ENCODE measurements at regions not wholly inside any gene's neighbourhood (a gene's known extent, or its start where the extent isn't known, plus 50 kb on each side); places are given as distances from the start of the nearest gene placed in this dataset.

DNA sequence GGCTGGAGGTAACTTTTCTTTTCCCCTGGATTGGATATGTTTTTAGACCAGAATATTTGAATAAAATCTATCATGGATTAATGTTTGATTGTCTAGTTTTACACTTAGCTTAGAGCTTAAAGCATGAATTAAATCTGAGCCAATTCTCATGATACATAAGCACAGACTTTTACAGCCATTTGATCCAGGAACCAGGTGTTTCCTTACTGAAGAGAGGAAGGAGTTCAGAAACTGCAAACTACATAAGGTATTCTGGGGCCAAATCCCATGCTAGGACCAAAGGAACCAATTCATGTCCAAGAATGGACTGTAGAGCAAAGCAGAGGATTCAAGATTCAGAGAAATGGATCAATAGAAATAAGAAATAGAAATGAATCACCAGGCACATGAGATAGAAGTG, 360.4 kb upstream of the ZNF608 start:
- no peak for DNase-seq

DNA sequence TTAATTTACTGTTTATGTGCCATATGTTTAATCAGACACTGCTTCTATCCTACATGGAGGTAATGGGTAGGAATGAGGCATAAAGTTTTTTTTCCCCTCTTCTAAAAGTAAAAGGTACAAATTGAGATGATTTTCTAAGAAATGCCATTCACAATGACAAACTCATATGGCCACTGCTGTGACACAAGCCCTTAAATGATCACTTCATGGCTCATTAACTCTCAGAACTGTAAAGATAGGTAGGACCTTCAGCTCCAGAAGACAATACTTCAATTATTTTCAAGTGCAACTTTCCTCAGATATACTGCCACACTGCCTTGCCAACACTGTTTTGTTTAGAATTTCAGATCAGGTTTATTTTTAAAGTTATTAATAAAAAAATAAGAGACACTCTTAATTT, 362.9 kb upstream of the ZNF608 start:
- DNase-seq, result no peak

DNA sequence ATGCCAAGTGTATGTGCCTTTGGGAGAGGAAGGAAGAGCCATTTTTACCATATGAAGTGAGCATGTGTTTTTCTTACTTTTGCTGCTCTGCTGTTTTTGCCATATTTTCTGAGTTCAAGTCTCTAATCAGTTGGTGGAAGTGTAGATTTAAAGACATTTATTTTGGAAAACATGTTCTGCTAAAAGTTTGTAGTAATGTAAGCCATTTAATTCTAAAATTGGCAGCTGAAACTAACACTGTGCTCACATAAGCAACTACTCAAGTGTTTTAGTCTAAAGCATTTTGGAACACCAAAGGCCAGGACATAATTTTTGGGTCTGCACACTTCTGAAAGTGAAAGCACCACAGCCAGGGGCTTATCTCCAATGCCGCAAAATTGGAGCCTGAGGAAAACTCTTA, 363.4 kb upstream of the ZNF608 start:
- no peak for DNase-seq

DNA sequence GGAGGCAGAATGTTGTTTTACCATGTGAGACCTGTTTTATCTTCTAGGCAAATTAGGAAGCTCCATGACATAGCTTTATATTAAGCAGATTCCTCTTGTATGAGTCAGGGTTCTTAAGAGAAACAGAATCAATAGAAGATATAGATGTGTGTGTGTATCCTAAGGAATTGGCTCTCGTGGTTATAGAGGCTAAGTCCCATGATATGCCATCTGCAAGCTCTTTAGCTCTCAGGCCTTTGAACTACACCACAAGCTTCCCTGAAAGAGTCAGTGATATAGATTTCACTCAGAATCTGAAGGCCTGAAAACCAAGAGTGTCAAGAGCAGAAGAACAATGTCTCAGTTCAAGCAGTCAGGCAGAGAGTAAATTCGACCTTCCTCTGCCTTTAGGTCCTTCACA, 365.8 kb upstream of the ZNF608 start:
- no peak for DNase-seq

DNA sequence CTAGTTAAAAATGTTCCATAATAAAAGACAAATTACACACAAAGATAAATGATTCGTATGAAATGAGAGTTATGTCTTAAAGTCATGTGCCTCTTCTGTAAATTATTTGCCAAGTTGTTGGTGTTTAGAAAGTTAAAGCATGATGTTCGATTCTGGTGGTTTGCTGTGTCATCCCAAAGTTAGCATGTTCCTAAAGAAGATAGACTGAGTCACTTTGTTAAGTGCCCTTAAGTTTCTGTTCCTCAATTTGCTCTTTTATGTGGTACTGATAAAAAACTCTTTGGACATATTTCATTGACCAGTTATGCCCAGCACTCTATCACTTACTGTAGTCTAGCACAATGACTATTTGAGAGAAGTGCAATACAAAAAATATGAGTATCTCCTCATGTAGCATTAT, 366.9 kb upstream of the ZNF608 start:
- DNase-seq, result no peak

DNA sequence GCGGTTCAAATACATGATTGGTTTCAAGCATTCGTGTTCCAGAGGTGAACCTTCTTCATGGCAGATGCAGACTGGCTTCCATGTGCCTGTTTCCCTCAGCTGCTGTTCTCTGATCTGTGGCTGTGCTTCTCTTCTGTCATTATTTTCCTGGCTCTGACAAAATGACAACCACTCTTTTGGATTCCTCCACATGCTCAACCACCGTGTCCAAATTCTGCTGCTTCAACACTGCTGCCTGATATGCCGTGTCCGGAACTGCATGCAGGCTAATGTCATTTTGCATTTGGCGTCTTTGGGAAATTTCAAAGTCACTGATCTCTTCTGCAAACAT, 368.7 kb upstream of the ZNF608 start:
- DNase-seq, result no peak

DNA sequence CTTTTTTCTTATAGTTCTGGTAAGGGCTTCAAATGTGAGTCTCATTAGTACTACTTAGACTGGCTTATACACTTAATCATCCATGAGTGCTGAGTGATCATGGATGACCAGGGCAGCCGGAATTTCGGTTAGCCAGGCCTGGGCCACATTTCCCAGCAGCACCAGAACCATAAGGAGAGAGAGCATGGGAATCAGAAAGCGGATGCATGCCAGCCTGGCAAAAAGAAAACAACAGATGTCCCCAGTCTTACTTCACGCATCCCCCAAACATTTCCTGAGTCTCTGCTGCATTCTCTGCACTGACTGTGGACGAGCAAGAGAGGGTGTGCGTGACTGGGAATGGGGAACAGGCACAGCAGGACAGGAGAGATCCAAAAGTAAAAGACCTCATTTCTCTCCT, 371.1 kb upstream of the ZNF608 start:
- DNase-seq, result no peak

DNA sequence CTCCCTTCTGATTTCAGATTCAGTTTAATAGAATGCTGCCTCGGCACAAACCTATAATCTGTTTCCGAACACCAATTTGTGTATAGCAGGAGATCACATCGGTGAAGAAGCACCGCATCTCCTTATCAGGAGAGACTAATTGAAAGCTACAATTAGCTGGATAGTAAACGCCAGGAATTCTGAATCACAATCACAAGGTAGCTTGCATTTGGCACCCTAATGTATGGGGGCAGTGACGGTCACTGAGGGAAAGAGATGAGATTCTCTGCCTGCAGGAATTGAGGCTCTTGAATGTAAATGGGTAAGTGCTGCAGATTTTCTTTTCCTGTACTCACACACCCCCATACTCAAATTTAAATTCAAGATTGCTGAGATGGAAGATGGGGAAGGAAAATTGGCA, 373.6 kb upstream of the ZNF608 start:
- DNase-seq, result no peak

DNA sequence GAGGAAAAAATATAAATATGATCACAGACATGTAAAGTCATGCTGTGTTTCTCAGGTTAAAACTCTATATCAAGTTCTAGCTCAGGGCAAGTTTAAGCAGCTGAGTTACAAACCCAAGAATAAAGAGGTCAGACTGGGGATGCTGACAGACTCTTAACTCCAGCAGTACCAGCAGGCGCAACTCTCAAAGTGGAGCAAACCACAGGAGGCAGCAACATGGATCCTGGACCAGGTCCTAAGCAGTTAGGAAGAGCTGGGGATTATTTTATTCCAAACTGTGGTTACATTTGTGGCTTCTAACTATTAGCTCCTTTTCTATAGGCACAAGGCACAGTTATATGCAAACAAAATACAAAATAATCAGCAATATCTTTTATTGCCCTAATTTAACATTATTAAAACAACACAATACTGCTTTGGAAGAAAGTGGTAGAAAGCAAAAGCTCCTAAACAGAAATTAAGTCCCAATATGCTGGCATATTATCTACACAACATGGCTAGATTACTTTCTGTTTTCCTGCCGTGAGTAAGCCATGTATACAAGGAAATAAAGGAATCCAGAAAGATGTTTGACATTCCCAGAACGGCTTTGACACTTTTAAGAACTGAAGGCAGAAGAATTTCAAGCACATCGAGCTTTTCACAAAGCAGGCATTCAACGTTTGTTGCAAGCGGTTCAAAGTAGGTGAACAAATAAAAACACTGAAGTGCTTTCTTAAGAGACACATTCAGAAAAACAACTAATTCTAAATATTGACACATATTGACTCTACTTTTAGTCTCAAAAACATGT, 378.8 kb upstream of the ZNF608 start:
- no peak for DNase-seq

DNA sequence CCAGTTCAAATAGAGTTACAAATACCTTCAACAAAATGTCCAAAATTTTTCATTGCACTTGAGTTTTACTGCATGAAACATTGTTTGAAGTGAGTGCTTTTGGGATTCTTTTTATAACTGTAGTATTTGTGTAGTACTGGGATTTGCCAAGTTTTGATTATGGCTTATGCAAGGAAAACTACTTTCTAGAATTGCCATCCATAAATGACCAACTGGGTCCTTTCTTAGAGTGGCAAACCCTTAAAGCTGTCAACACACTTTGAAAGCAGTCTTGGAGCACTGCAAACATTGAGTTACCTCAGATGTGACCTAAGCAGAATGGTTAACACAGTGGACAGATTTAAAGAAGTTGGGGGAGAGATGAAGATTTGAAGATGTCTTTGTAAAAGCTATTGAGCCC, 379.6 kb upstream of the ZNF608 start:
- no peak for DNase-seq

DNA sequence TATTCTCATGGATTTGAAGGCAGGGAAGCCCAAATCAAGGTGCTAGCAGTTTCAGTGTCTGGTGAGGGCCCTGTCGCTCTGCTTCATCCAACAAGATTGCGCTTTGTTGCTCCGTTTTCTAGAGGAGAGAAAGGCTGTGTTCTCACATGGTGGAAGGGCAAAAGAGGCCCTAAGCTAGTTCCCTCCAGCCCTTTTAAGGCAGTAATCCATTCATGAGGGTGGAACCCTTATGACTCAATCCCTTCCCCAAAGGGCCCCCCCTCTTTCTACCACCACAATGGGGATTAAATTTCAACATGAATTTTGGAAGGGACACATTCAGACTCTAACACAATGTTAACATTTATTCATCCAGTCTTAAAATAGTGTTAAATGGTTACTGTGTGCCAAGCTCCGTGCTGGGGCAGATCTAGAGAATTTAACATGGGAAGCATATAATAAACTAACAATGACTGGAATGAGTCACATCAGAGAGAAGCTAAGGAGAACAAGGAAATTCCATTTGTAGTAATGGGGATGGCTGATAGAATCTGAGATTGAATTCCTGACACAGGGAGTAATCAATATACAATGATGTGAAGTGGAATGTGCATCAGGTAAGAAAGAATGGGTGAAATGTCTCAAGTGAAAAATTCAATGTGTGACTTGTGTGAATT, 382.8 kb upstream of the ZNF608 start:
- DNase-seq, result no peak

DNA sequence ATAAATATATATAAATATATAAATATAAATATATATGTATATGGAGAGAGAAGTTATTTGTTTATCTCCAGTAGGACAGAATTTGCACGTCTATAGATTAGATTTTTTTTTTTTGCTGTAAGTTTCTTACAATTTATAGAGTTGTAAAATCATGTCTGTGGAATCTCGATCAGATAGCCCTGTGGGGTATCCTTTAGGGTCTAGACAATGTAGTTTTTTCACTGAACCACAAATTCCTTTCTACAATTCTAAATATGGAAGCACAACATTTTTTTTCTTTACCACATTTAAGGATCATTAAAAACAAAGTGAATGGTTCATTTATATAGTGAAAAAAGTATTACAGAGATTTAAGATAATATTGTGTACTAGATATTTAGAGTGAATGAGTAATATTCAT, 384.2 kb upstream of the ZNF608 start:
- DNase-seq, result no peak

DNA sequence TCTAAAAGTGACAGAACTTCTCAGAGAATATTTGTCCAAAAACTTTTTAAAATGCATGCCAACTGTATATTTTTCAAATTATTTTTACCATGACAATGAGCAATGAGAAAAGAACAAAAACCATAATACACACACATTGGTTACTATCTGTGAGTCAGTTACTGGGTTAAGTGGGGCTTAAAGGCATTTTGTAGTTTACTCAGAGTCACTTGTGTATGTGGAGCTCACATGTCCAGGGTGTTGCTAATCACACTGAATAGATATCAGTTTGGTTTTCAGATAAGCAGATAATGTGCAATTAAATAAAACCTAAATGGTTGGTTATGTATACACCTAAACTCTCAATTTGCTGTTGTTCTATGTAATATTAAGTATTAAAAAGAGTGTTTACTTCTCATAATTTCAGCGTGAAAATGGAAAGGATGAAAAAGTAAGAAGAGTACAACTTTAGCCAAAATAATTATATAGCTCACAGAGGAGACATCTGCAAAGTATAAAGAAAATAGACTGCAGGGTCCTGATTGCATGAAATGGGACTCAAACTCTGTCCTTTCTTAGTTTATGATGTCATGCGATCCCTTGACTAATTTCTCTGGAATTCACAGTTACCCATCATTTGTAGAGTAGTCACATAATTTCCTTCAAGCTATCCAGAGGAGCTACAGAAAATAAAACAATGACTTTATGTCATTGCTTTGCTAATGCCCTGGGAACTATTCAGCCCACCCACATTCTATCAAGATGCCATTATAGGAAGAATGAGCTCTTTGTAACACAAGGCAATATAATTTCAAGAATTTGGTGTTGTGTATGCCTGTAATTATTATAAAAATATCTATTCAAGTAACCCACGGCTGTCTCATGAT, 388.0 kb upstream of the ZNF608 start:
- DNase-seq, result no peak

DNA sequence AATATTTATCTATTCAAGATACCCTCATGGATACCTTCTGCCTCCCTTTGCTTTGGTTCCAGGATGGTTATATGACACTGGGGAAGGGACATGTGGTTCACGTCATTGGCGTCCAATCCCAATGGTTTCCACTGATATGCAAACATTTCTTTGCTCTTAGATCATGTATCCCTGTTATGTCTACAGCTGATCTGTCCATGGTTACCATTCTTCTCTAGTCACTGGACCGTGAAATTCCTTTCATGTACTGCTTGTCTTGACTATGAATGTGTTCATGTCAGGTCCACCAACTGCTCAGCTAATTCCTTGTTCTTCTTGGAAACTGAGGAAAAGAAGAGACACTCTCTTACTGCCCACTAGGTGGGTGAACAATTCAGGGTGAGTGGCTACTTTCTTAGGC, 391.1 kb upstream of the ZNF608 start:
- no peak for DNase-seq

DNA sequence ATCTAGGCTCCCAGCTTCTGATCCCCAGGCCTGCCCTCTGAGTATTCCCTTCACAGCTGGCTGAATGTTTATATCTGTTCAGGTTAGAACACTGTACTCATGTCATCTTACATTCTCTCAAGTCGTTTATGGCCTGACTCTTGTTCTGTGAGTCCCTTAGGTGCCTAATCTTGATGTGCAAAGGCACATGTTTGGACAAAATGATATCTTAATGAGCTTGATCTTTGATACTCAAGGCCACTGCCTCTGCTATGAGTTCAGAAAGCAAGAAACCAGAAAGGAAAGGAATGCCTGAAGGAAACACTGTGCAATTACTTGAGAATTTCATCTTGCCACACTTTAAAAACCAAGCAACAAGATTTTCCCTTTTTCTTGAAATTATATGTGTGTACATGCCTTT, 391.8 kb upstream of the ZNF608 start:
- no peak for DNase-seq

DNA sequence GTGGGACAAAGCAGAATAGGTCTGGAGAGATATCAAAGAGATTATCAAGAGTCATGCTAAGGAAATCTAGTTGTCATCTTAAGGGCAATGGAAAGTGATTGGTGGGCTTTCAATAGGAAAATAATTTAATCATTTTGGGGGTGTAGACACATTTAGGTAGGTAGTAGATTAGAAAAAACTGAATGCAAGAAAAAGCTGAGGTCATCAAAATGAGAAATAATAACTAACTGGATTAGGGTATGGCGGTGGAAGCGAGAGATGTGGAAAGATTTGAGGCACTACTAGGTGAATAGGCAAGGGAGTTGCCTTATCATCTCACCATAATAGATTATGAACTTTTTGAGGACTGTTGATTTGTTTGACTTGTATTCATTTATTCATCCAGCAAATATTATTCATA, 393.2 kb upstream of the ZNF608 start:
- no peak for DNase-seq

DNA sequence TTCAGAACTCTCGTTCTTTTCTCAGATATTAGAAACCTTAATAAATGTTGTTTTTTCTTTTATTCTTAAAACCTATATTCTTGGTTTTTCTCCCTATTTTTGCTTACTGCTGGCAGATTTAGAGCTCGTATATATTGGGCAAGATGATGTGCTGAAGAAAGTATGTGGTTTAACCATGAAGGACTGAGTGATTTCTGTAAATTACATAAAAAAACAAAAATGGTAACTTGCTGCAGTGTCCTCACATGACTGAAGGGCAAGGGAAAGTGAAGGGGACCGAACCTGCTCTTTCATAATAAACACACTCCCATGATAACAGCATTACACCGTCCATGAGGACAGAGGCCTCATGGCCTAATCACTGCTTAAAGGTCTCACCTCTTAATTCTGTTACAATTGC, 393.8 kb upstream of the ZNF608 start:
- DNase-seq, result no peak

DNA sequence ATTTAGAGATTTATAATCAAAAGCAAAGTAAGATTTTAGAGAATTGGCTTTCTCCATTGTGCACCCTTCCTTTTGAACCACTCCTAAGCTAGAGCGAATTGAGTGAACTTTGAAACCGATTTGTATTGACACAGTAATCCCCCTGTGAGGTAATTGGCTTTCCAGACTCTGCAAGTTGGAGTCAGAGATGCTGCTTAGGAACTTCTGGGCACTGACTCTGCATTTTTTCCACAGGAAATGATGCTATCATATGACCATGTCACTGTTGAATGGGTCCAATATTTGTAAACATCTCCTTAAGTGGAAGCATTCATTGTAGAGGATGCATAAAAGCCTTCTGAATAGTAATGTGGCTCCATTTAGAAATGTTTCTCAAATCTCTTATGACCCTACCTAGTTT, 394.4 kb upstream of the ZNF608 start:
- no peak for DNase-seq

DNA sequence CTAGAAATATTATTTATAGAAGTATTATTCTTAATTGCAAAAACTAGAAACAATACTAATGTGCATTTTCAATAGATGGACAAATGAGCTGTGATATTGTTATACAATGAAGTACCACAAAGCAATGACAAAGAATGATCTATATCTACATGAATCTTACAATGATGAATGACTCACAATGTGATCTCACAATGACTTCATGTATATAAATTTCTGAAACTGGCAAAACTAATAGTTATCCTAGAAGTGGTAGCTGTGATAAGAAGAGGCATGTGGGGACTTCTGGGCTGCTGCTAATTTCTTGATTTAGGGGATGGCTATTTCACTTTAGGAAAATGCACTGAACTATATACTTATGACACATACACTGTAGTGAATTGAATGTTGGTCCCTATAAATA, 396.0 kb upstream of the ZNF608 start:
- DNase-seq, result no peak

DNA sequence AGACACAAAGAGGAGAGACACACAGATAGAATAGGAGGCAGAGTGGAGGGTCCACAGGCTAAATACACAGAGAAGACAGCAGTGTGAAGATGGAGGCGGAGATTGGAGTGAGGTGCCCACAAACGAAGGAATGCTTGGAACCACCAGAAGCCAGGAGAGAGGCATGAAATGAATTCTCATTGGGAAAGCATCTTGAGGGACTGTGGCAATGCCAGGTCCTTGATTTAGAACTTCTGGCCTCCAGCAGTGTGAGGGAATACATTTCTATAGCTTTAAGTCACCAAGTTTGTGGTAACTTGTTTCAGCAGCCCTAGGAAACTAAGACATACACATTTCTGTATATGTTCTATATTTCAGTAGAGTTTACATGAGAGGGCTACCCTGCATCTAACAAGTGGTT, 396.6 kb upstream of the ZNF608 start:
- no peak for DNase-seq

DNA sequence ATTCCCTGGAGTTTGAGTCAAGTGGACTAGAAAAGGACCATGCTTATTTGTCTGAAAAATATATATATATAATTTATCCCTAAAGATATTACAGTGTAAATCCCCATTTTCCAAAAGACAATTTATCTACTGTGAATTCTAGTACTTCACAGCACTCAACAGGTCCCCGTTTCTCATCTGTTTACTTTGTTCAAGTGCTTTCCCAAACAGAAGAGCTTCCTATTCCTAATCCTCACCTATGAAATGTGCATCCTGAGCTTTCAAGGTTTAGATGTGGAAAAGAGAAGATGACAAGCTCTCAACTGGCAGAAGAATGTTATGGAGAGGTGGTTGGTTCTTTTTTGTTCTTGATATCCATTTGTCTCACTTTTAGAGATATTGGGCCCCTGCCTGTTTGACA, 401.6 kb upstream of the ZNF608 start:
- no peak for DNase-seq

DNA sequence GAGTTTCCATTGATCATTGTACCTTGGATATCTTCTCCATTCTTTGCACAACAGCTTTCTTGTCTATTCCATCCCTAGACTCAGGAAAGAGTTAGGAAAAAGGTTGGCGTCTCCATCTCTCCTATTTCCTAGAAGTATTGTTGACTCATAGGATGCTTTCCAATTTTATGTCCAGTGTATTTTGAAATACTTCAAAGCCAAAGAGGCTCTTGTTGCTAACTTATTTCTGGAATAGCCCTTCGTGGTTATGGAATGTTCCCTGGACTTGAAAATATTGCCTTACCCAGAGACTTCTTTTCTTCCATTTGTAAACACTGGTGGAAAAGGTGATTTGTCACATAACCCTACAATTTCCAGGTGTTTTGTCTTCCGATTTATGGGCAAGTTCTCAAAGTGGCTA, 402.3 kb upstream of the ZNF608 start:
- no peak for DNase-seq

DNA sequence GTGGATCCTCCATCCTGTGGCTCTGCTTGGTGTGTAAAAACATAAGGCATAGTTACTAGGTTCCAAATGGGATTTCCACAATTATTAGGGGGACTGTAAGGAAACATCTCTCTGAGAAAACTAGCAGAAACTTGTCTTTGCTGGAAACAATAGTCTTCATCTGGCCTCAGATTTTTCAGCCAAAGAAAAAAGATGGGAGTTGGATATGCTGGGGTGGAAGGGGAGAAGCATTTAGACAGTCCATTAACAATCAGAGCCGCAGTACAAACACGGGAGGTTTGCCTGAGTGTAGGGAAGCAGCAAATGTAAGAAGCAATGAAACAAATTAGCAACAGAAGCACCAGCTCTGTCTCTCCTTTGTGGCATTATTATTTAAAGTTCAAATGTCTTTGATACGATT, 402.7 kb upstream of the ZNF608 start:
- no peak for DNase-seq

DNA sequence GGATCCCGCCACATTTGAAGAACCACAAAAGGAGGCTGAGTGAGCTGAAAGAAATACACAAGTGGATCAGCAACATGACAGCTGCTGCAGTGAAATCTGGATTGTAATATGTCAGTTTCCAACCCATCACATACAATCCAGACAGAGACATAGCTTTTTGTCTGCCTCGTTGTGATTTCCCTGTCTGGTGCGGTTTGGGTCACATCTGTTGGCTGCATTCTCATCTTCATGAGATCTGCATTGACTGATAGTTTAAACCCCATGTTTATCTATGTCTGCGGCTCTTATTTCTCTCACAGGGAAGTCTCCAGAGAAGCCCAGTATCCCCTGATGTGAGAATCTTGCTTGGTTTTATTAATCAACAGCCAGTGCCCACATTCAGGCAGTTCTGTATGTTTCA, 403.1 kb upstream of the ZNF608 start:
- DNase-seq, result no peak

Data from NCI-H2081 treated with DMSO at 0.1 percent for 48 hours (cell line).